H9 (cell line): ENCODE measurements at regions not wholly inside any gene's neighbourhood (a gene's known extent, or its start where the extent isn't known, plus 50 kb on each side); places are given as distances from the start of the nearest gene placed in this dataset.

ENCODE experiments used
- DNase-seq: peaks from one replicate; pipeline ENCODE4 v3.0.0-alpha.2; 2017
- H2AFZ ChIP-seq: one replicate; pipeline ENCODE4 v1.6.1; 2013; ENCODE audit warnings: mild to moderate bottlenecking, low read length, control low read depth, moderate library complexity
- H2AK5ac ChIP-seq: 2 replicates; pipeline ENCODE4 v1.6.1; 2013; ENCODE audit warnings: low read length, control low read depth, mixed read lengths; ENCODE audit not compliant: insufficient read length
- H2BK120ac ChIP-seq: one replicate; pipeline ENCODE4 v1.6.1; 2013; ENCODE audit warnings: low read depth, mild to moderate bottlenecking, low read length, control low read depth, inconsistent platforms; ENCODE audit not compliant: poor library complexity, severe bottlenecking
- H2BK12ac ChIP-seq: 2 replicates; pipeline ENCODE4 v1.6.1; 2013; ENCODE audit warnings: low read length, control low read depth, mixed read lengths, low read depth; ENCODE audit not compliant: insufficient read length
- H2BK15ac ChIP-seq: 2 replicates; pipeline ENCODE4 v1.6.1; 2013; ENCODE audit warnings: low read depth, low read length, control low read depth
- H2BK20ac ChIP-seq: one replicate; pipeline ENCODE4 v1.6.1; 2013; ENCODE audit warnings: low read depth, mild to moderate bottlenecking, low read length, control low read depth, inconsistent platforms; ENCODE audit not compliant: poor library complexity, severe bottlenecking
- H2BK5ac ChIP-seq: 2 replicates; pipeline ENCODE4 v1.6.1; 2013; ENCODE audit warnings: low read length, control low read depth, mixed read lengths; ENCODE audit not compliant: insufficient read length
- H3K14ac ChIP-seq: 2 replicates; pipeline ENCODE4 v1.6.1; 2013; ENCODE audit warnings: low read length, control low read depth; ENCODE audit not compliant: insufficient read depth
- H3K18ac ChIP-seq: 2 replicates; pipeline ENCODE4 v1.6.1; 2013; ENCODE audit warnings: low read depth, mild to moderate bottlenecking, mixed read lengths, low read length, control low read depth; ENCODE audit not compliant: insufficient read length
- H3K23ac ChIP-seq: 2 replicates; pipeline ENCODE4 v1.6.1; 2013; ENCODE audit warnings: low read length, control low read depth, mixed read lengths, low read depth; ENCODE audit not compliant: insufficient read length
- H3K23me2 ChIP-seq: 2 replicates; pipeline ENCODE4 v1.6.1; 2013; ENCODE audit warnings: low read depth, mild to moderate bottlenecking, mixed read lengths, low read length, control low read depth; ENCODE audit not compliant: insufficient read length, poor library complexity, severe bottlenecking
- H3K27ac ChIP-seq: 2 replicates; pipeline ENCODE4 v1.5.1; 2013; ENCODE audit warnings: low read length, control low read depth, mixed read lengths, low read depth; ENCODE audit not compliant: insufficient read length
- H3K27me3 ChIP-seq: 2 replicates; pipeline ENCODE4 v1.6.1; 2013; ENCODE audit warnings: low read length, control low read depth, inconsistent platforms; ENCODE audit not compliant: insufficient read depth
- H3K4ac ChIP-seq: 2 replicates; pipeline ENCODE4 v1.6.1; 2013; ENCODE audit warnings: low read depth, mild to moderate bottlenecking, control low read depth, inconsistent platforms, low read length, moderate library complexity
- H3K4me1 ChIP-seq: 2 replicates; pipeline ENCODE4 v1.6.1; 2013; ENCODE audit warnings: low read length, control low read depth, inconsistent platforms; ENCODE audit not compliant: insufficient read depth
- H3K4me2 ChIP-seq: 2 replicates; pipeline ENCODE4 v1.6.1; 2013; ENCODE audit warnings: low read length, control low read depth, mixed read lengths; ENCODE audit not compliant: insufficient read length, insufficient read depth
- H3K56ac ChIP-seq: 2 replicates; pipeline ENCODE4 v1.6.1; 2013; ENCODE audit warnings: low read depth, mild to moderate bottlenecking, mixed read lengths, low read length, control low read depth; ENCODE audit not compliant: insufficient read length
- H3K79me1 ChIP-seq: 2 replicates; pipeline ENCODE4 v1.6.1; 2013; ENCODE audit warnings: low read depth, mild to moderate bottlenecking, moderate library complexity, low read length, control low read depth, inconsistent platforms; ENCODE audit not compliant: insufficient read depth, poor library complexity, severe bottlenecking
- H3K79me2 ChIP-seq: 2 replicates; pipeline ENCODE4 v1.6.1; 2013; ENCODE audit warnings: low read length, control low read depth, inconsistent platforms; ENCODE audit not compliant: insufficient read depth
- H3K9ac ChIP-seq: 2 replicates; pipeline ENCODE4 v1.6.1; 2013; ENCODE audit warnings: low read length, control low read depth, mixed read lengths; ENCODE audit not compliant: insufficient read length; ENCODE audit errors: extremely low read depth
- H3K9me3 ChIP-seq: one replicate; pipeline ENCODE4 v1.6.1; 2013; ENCODE audit warnings: low read depth, low read length, inconsistent platforms; ENCODE audit not compliant: control insufficient read depth
- H3T11ph ChIP-seq: one replicate; pipeline ENCODE4 v1.6.1; 2013; ENCODE audit warnings: mild to moderate bottlenecking, low read length, control low read depth, inconsistent platforms
- H4K20me1 ChIP-seq: one replicate; pipeline ENCODE4 v1.6.1; 2013; ENCODE audit not compliant: control insufficient read depth, insufficient read length, insufficient read depth
- H4K5ac ChIP-seq: 2 replicates; pipeline ENCODE4 v1.6.1; 2013; ENCODE audit warnings: low read depth, mild to moderate bottlenecking, mixed read lengths, low read length, control low read depth; ENCODE audit not compliant: insufficient read length
- H4K8ac ChIP-seq: replicated peaks from 2 replicates; pipeline ENCODE4 v1.6.1; 2013; ENCODE audit warnings: low read length, control low read depth, mixed read lengths, low read depth; ENCODE audit not compliant: insufficient read length
- H4K91ac ChIP-seq: 2 replicates; pipeline ENCODE4 v1.6.1; 2013; ENCODE audit warnings: low read depth, mild to moderate bottlenecking, moderate library complexity, mixed read lengths, low read length, control low read depth; ENCODE audit not compliant: insufficient read length
- H3K27ac Mint-ChIP-seq, 3 experiments: 2 replicates in 2 of 3; 3 replicates in 1 of 3; pipeline ENCODE4 v1.8.0; 2020 to 2021; ENCODE audit warnings: mixed read lengths in 3 of 3, mild to moderate bottlenecking in 1 of 3, moderate library complexity in 1 of 3
- H3K27me3 Mint-ChIP-seq: 2 replicates; pipeline ENCODE4 v1.8.0; 2021; ENCODE audit warnings: low read depth, mild to moderate bottlenecking, moderate library complexity, mixed read lengths
- H3K36me3 Mint-ChIP-seq, 3 experiments: 2 replicates in 2 of 3; 3 replicates in 1 of 3; pipeline ENCODE4 v1.8.0; 2020 to 2021; ENCODE audit warnings: low read depth in 3 of 3, mixed read lengths in 3 of 3; ENCODE audit not compliant: insufficient read depth in 1 of 3
- H3K4me1 Mint-ChIP-seq, 2 experiments: 2 replicates each; pipeline ENCODE4 v1.8.0; 2020; ENCODE audit warnings: mixed read lengths in 2 of 2
- H3K4me3 Mint-ChIP-seq, 2 experiments: 2 replicates in 1 of 2; 3 replicates in 1 of 2; pipeline ENCODE4 v1.8.0; 2020 to 2021; ENCODE audit warnings: mild to moderate bottlenecking in 2 of 2, mixed read lengths in 2 of 2, moderate library complexity in 1 of 2
- H3K9me3 Mint-ChIP-seq, 2 experiments: 2 replicates in 1 of 2; 3 replicates in 1 of 2; pipeline ENCODE4 v1.8.0; 2020; ENCODE audit warnings: mild to moderate bottlenecking in 2 of 2, mixed read lengths in 2 of 2, moderate library complexity in 1 of 2
- CTCF ChIP-seq: fragments of 200-600 bp; sonication (generic); conservative IDR thresholded peaks from 3 replicates; pipeline ENCODE4 v1.8.0; 2021; ENCODE audit warnings: antibody characterized with exemption, mild to moderate bottlenecking
- WGBS: extraction: QIAGEN DNeasy Blood & Tissue Kit; methylation state at CpG from one replicate; pipeline ENCODE4 v1.1.7; 2013; ENCODE audit warnings: missing lambda C conversion rate, low lambda C conversion rate, mixed read lengths; ENCODE audit not compliant: insufficient read length; ENCODE audit errors: extremely low coverage; 5-methylcytosine and 5-hydroxymethylcytosine counted together

- Histone ChIP-seq H3K9me3 (peaks cover 5% of the 10 kb centered on the region), H3K23ac (no peak overlapping the region), H3K4me2 (no peak overlapping the region), H4K20me1 (no peaks in the 10 kb centered on the region), H2BK20ac (no peak overlapping the region), H2BK15ac (no peak overlapping the region), H2BK120ac (no peak overlapping the region), H3K4me1 (no peaks in the 10 kb centered on the region), H3K27me3 (no peaks in the 10 kb centered on the region), H3K14ac (no peak overlapping the region), H3K79me1 (no peaks in the 10 kb centered on the region), H2AK5ac (no peak overlapping the region), H3K9ac (no peak overlapping the region), H3K4ac (no peak overlapping the region), H3K18ac (no peak overlapping the region), H4K8ac (no peak overlapping the region), H4K91ac (no peak overlapping the region), H3K79me2 (no peaks in the 10 kb centered on the region), H3K23me2 (no peaks in the 10 kb centered on the region), H2BK12ac (no peak overlapping the region), H3K56ac (no peak overlapping the region), H2AFZ (no peak overlapping the region), H3K27ac (no peak overlapping the region), H3T11ph (no peak overlapping the region), H2BK5ac (no peak overlapping the region), H4K5ac (no peak overlapping the region)
- Mint-ChIP-seq H3K27ac (no peak overlapping the region), H3K4me3 (no peak overlapping the region), H3K4me1 (no peaks in the 10 kb centered on the region), H3K9me3 (peaks cover 20 to 45% of the 10 kb centered on the region in 2 experiments), H3K27me3 (peaks cover 1% of the 10 kb centered on the region; the same call in 1 of the 2 replicates), H3K36me3 (peaks cover 3 to 20% (median 10%) of the 10 kb centered on the region in 3 experiments; a peak in 6 of 7 replicates)
- WGBS: no CpG with 5 or more reads among the region's 3 CpGs
- no peak for TF ChIP-seq CTCF
- no peak for DNase-seq
These were observed 1045.0 kb downstream of the GLUD2 start for GRCh38 chrX:122092360-122092759.
